Activated naive CD4-positive, alpha-beta T cell treated with anti-CD3 and anti-CD28 coated beads for 36 hours (primary cell): ENCODE measurements at regions not wholly inside any gene's neighbourhood (a gene's known extent, or its start where the extent isn't known, plus 50 kb on each side); places are given as distances from the start of the nearest gene placed in this dataset.

Experiments
- CTCF ChIA-PET: fragments of 350-600 bp; sonication (Branson Sonifier 250); formaldehyde crosslinking; loops from one replicate; lab custom pipeline; 2021; ENCODE audit warnings: antibody characterized with exemption; lab: Charles Lee
- DNase-seq: peaks from one replicate; pipeline ENCODE4 v3.0.0-alpha.2; 2020
- H3K27ac Mint-ChIP-seq: one replicate; pipeline ENCODE4 v1.8.0; 2021; ENCODE audit warnings: mild to moderate bottlenecking, mixed read lengths
- H3K27me3 Mint-ChIP-seq: one replicate; pipeline ENCODE4 v1.8.0; 2021; ENCODE audit warnings: low read depth, mixed read lengths
- H3K36me3 Mint-ChIP-seq: one replicate; pipeline ENCODE4 v1.8.0; 2021; ENCODE audit warnings: low read depth, mixed read lengths
- H3K4me1 Mint-ChIP-seq: one replicate; pipeline ENCODE4 v1.8.0; 2021; ENCODE audit warnings: low read depth, mixed read lengths
- H3K4me3 Mint-ChIP-seq: one replicate; pipeline ENCODE4 v1.8.0; 2021; ENCODE audit warnings: mild to moderate bottlenecking, moderate library complexity, mixed read lengths
- H3K9me3 Mint-ChIP-seq: one replicate; pipeline ENCODE4 v1.8.0; 2021; ENCODE audit warnings: mixed read lengths
- intact Hi-C: fragments of 100-400 bp; cut with micrococcal nuclease; formaldehyde crosslinking; loops from one replicate; pipeline ENCODE4 v1.15.1; 2023

DNA sequence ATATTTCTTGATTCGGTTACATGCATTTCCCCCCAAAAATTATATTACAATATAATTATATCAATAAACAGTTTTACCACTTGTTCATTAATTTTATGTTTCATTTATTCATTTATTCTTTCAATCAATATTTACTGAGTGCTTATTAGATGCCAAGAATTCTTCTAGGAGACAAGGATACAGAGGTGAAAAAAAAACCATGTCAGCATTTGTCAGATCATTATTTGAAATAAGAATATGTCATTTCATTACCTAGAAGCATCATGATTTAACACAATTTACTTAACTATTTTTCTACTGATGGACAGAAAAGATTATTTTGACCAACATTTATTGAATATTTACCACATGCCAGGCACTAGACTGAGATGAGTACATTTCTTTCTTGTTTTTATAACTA is 512.7 kb downstream of the LMO4 start:
- peaks cover 9% of the 10 kb centered on the region for H3K27me3 Mint-ChIP-seq
- H3K4me1 Mint-ChIP-seq, result no peaks in the 10 kb centered on the region
- H3K4me3 Mint-ChIP-seq, result no peak overlapping the region
- H3K9me3 Mint-ChIP-seq, result no peaks in the 10 kb centered on the region
- H3K36me3 Mint-ChIP-seq, result no peaks in the 10 kb centered on the region
- DNase-seq, result no peak
- intact Hi-C loops, result no loop called here
- no peak overlapping the region for H3K27ac Mint-ChIP-seq
- CTCF ChIA-PET, result interaction anchor here (0.7 kb wide), 1 partner anchor 35 kb away, joined by 6 read pairs; no protein-coding TSS in a partner anchor

DNA sequence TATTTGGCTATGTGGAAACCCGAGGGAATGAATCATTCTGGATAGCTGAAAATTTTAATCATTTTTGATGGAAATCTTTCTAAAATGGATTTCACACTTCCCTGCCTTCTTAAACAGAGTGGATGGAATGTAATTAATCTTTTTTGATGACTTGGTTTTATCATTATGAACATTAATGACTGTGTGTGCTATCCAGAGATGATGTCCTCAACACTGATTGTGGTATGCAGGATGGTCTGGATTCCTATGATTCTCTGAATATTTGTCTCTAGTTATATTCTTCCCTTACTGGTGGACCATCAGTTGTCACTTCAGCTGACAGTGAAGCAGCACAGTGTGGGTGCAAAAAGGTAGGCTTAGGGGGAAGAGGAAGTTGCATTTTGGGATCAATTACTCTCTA is 513.5 kb downstream of the LMO4 start:
- CTCF ChIA-PET, result no interaction called here
- Mint-ChIP-seq H3K27ac (no peak overlapping the region), H3K4me1 (no peaks in the 10 kb centered on the region), H3K36me3 (no peaks in the 10 kb centered on the region), H3K9me3 (no peaks in the 10 kb centered on the region), H3K27me3 (peaks cover 11% of the 10 kb centered on the region), H3K4me3 (no peak overlapping the region)
- no peak for DNase-seq
- intact Hi-C loops, result no loop called here

DNA sequence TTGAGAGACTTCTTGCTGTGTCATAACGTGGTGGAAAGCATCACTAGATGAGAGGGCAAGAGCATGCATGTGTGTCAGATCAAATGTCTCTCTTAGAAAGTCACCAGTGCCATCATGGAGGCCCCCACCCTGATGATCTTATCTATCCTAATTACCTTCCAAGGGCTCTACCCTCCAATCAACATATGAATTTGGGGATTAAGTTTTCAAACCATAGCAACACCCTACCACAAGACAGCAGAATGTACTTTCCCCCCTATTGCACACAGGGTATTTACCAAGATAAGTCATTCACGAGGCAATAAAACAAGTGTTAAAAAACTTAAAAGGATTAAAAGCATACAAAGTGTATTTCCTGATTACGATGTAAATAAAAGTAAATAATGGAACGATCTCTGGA is 515.6 kb downstream of the LMO4 start:
- Mint-ChIP-seq H3K36me3 (no peaks in the 10 kb centered on the region), H3K9me3 (no peaks in the 10 kb centered on the region), H3K27ac (no peak overlapping the region), H3K4me3 (no peak overlapping the region), H3K27me3 (peaks cover 13% of the 10 kb centered on the region), H3K4me1 (no peaks in the 10 kb centered on the region)
- intact Hi-C loops, result no loop called here
- CTCF ChIA-PET, result no interaction called here
- no peak for DNase-seq

DNA sequence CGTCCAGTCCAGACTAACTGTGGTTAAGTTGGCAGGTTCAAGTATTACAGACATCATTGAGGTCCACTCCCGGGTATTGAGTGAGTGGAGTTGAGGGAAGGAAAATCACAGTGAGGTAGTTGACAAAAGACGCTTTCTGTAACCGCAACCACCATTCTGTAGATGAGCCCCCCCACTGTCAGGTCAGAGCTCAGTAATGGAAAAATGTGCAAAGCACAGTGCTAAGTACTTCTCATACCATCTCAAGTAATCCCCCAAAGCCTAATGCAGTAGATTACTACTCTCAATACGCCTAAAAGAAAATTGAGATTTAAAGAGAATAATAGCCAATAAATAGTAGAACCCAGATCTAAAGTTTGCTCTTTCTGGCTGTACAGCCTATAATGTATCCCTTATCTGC is 522.8 kb downstream of the LMO4 start:
- DNase-seq, result no peak
- Mint-ChIP-seq H3K27ac (no peak overlapping the region), H3K9me3 (no peaks in the 10 kb centered on the region), H3K27me3 (peaks cover 7% of the 10 kb centered on the region), H3K4me1 (no peaks in the 10 kb centered on the region), H3K36me3 (no peaks in the 10 kb centered on the region), H3K4me3 (no peak overlapping the region)
- CTCF ChIA-PET, result no interaction called here
- intact Hi-C loops, result no loop called here

DNA sequence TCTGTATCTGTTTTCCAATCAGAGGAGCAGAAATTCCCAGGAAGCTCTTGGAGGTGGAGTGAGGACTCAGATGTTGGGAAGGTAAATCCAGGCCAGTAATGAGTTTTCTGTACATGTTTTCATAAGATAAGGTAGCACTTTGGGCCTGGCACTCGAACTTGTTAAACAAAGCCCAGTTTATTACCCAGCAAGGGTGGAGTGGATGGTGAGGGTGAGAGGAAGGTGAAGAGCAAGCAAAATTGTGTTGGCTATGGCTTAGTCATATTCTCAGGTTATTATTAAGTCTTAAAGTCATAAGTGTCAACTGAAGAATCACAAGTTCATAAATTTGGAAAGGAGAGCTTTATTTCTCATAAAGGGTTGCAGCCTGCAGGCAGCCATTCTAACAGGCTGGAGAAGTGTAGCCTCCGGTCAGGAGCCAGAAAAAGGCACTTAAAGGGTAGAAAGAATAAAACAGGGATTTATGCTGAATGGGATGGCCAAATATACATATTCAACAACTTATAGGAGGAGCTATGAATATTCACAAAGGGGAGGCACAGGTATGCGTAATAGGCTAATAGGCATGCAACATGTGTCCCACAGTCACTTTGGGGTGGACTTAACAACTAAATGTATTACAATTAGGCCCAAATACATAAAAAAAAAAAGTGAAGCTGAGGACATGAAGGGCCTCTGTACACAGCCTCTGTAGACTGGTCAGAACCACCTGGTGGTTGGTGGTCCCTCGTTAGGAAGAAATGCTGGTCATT is 523.9 kb downstream of the LMO4 start:
- Mint-ChIP-seq H3K9me3 (no peaks in the 10 kb centered on the region), H3K27me3 (peaks cover 5% of the 10 kb centered on the region), H3K4me1 (no peaks in the 10 kb centered on the region), H3K36me3 (no peaks in the 10 kb centered on the region), H3K27ac (no peak overlapping the region), H3K4me3 (no peak overlapping the region)
- intact Hi-C loops, result no loop called here
- CTCF ChIA-PET, result interaction anchor here (0.7 kb wide), 1 partner anchor 98 kb away, joined by 3 read pairs; no protein-coding TSS in a partner anchor
- no peak for DNase-seq

GRCh38 chr1:87853576-87854351 is 525.1 kb downstream of the LMO4 start:
- H3K27ac Mint-ChIP-seq, result no peak overlapping the region
- intact Hi-C loops, result no loop called here
- H3K36me3 Mint-ChIP-seq, result no peaks in the 10 kb centered on the region
- no peak overlapping the region for H3K4me3 Mint-ChIP-seq
- no peak for DNase-seq
- CTCF ChIA-PET, result interaction anchor here (0.7 to 1.1 kb wide), 2 partner anchors 97 to 100 kb away, joined by 3 read pairs; no protein-coding TSS in a partner anchor
- H3K9me3 Mint-ChIP-seq, result no peaks in the 10 kb centered on the region
- peaks cover 4% of the 10 kb centered on the region for H3K27me3 Mint-ChIP-seq
- no peaks in the 10 kb centered on the region for H3K4me1 Mint-ChIP-seq

- H3K4me1 Mint-ChIP-seq, result peaks cover 4% of the 10 kb centered on the region
- intact Hi-C loops, result no loop called here
- DNase-seq, result no peak
- peaks cover 5% of the 10 kb centered on the region for H3K9me3 Mint-ChIP-seq
- CTCF ChIA-PET, result no interaction called here
- H3K27me3 Mint-ChIP-seq, result no peaks in the 10 kb centered on the region
- no peaks in the 10 kb centered on the region for H3K36me3 Mint-ChIP-seq
- H3K27ac Mint-ChIP-seq, result no peak overlapping the region
- H3K4me3 Mint-ChIP-seq, result no peak overlapping the region
These were observed 534.6 kb downstream of the LMO4 start for GRCh38 chr1:87863317-87863716.

DNA sequence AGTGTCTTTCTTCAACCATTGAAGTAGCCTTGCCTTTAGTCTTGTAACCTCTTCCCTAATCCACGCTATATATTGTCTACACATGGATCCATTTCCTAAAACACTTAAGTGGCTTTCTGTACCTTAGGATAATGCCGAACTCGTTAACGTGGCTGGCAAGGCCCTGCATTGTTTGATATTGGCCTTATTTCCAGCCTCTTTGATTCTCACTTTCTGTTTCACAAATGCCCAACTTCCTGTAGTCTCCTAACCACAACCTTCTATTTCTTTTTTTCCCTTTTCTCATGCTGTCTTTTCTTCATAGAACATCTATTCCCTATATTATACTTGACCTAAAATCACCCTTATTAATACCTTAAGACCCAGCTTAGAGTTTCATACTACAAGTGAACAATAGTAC is 536.0 kb downstream of the LMO4 start:
- no peak overlapping the region for H3K27ac Mint-ChIP-seq
- no peak overlapping the region for H3K4me3 Mint-ChIP-seq
- peaks cover 5% of the 10 kb centered on the region for H3K9me3 Mint-ChIP-seq
- intact Hi-C loops, result no loop called here
- peaks cover 4% of the 10 kb centered on the region for H3K4me1 Mint-ChIP-seq
- H3K27me3 Mint-ChIP-seq, result no peaks in the 10 kb centered on the region
- CTCF ChIA-PET, result no interaction called here
- H3K36me3 Mint-ChIP-seq, result no peaks in the 10 kb centered on the region
- DNase-seq, result no peak

DNA sequence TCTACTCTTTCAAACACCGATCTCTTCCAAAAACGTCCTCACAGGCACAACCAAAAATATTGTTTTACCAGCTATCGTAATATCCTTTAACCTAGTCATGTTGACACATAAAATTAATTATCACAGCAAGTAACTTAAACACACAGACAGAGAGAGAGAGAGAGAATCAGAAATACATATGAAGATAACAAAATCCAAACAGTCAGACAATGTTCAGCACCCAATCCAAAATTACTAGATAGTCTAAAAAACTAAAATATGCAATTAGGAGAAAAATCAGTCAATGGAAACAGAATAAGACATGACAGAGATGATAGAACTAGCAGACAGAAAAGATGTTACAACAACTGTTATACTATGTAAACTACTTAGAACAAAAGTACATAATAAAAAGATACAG is 537.7 kb downstream of the LMO4 start:
- CTCF ChIA-PET, result interaction anchor here (0.6 kb wide), 1 partner anchor 358 kb away, joined by 3 read pairs; no protein-coding TSS in a partner anchor
- no peak overlapping the region for H3K4me3 Mint-ChIP-seq
- H3K9me3 Mint-ChIP-seq, result peaks cover 5% of the 10 kb centered on the region
- H3K4me1 Mint-ChIP-seq, result peaks cover 4% of the 10 kb centered on the region
- no peaks in the 10 kb centered on the region for H3K27me3 Mint-ChIP-seq
- no peak overlapping the region for H3K27ac Mint-ChIP-seq
- intact Hi-C loops, result no loop called here
- no peak for DNase-seq
- no peaks in the 10 kb centered on the region for H3K36me3 Mint-ChIP-seq

DNA sequence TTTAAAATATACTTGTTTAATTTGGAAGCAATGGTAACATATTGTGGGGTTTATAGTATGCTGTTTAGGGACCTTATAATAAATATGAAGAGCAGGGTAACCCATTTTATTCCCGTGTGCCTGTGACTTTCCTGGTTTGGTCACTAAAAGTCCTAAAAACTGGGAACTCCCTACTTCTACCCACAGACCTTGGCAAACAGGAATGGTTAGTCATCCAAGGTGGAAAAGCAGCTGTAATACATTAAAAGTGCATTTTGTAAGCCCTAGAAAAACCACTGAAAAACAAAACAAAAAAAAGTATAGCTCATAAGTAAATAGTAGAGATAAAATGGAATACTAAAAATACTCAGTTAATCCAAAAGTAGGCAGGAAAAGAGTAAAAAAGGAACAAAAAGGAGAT is 538.9 kb downstream of the LMO4 start:
- CTCF ChIA-PET, result interaction anchor here (0.7 kb wide), 1 partner anchor 695 kb away, joined by 3 read pairs; no protein-coding TSS in a partner anchor
- Mint-ChIP-seq H3K9me3 (peaks cover 5% of the 10 kb centered on the region), H3K36me3 (no peaks in the 10 kb centered on the region), H3K27ac (no peak overlapping the region), H3K4me1 (peaks cover 4% of the 10 kb centered on the region), H3K4me3 (no peak overlapping the region), H3K27me3 (no peaks in the 10 kb centered on the region)
- intact Hi-C loops, result no loop called here
- no peak for DNase-seq

- CTCF ChIA-PET, result no interaction called here
- no peak for DNase-seq
- Mint-ChIP-seq H3K27ac (no peak overlapping the region), H3K4me3 (no peak overlapping the region), H3K27me3 (no peaks in the 10 kb centered on the region), H3K9me3 (peaks cover 5% of the 10 kb centered on the region), H3K4me1 (peaks cover 3% of the 10 kb centered on the region), H3K36me3 (no peaks in the 10 kb centered on the region)
- intact Hi-C loops, result no loop called here
These were observed 540.9 kb downstream of the LMO4 start for GRCh38 chr1:87869567-87869966.

DNA sequence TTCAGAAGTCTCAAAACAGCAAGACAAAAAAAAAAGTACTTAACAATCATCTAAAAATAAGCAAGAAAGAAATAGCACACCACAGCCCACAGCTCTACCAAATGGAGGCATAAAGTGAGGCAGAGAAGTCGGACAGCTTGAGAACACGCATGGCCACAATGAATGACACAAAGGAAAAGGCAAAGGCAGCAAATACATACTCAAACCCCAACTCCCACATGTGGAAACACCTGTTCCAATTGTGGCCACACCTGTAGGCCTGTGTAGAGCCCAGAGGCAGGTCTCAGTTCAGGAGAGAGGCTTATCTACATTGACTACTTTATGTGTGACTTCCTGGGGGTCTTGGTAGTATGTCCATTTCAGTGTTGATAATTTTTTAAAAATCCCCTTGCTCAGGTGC is 543.5 kb downstream of the LMO4 start:
- Mint-ChIP-seq H3K36me3 (no peaks in the 10 kb centered on the region), H3K27me3 (no peaks in the 10 kb centered on the region), H3K4me1 (no peaks in the 10 kb centered on the region), H3K4me3 (no peak overlapping the region), H3K27ac (no peak overlapping the region), H3K9me3 (no peaks in the 10 kb centered on the region)
- CTCF ChIA-PET, result no interaction called here
- intact Hi-C loops, result no loop called here
- DNase-seq, result no peak

DNA sequence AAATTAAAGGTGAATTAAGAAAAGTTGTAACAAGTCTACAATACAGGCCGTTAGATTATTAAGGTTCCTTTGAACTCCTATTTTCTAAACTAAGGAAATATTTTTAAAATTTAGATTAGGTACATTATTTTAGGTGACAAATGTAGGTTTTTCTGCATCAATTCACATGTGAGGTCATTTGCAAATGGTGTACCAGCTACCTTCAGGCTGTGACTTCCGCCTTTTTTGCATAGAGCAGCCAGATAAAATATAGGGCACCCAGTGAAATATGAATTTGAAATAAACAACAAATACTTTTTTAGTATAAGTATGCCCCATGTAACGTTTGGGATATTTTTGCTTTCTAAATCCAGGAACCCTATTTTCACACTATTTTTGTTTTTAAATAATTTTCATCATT is 544.0 kb downstream of the LMO4 start:
- Mint-ChIP-seq H3K9me3 (no peaks in the 10 kb centered on the region), H3K4me1 (no peaks in the 10 kb centered on the region), H3K27me3 (no peaks in the 10 kb centered on the region), H3K27ac (no peak overlapping the region), H3K36me3 (no peaks in the 10 kb centered on the region), H3K4me3 (no peak overlapping the region)
- CTCF ChIA-PET, result no interaction called here
- DNase-seq, result no peak
- intact Hi-C loops, result no loop called here
